GM19351 (cell line): ENCODE measurements at regions not wholly inside any gene's neighbourhood (a gene's known extent, or its start where the extent isn't known, plus 50 kb on each side); places are given as distances from the start of the nearest gene placed in this dataset.
"Not testable (repeated sequence)": the region's sequence is repeated elsewhere in the genome, so short reads cannot be mapped to it uniquely, and the experiment has no call there.

ENCODE experiments used
- ATAC-seq: cut with Tn5 transposase; IDR thresholded peaks from one replicate; pipeline ENCODE4 v1.9.1; 2021; ENCODE audit warnings: mild to moderate bottlenecking, moderate library complexity; ENCODE audit not compliant: unreplicated experiment

DNA sequence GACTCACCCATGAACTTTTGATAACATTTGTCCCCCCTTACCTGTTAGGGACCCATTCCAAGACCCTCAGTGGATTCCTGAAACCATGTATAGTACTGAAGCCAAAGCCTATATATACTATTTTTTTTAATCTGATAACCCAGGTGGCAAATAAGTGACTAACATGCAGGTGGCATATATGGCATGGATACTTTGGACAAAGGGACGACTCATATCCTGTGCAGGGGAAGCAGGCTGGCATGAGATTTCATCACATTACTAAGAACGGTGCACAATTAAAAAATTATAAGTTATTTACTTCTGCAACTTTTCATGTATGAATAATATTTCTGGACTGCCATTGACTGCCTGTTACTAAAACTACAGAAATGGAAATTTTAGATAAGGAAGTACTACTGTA, 880.1 kb upstream of the FBXO33 start:
- ATAC-seq = no peak

DNA sequence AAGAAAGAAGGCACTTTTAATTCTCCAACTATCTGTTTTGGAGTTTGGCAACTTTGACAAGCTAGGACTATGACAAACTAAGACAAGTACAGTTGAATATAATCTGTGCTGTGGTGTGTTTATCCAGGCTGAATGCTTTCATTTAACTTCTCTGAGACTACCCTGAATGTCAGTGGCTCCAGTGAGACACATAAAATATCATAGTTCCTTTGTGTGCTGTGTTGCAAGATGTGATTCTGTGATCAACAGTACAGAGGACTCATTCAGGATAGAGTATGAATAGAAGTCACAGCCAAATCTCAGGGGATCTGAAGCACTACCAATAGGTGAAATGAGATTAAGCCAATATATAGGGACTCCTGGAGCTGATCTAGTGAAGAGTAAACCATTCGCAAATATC, 876.9 kb upstream of the FBXO33 start:
- no peak for ATAC-seq

DNA sequence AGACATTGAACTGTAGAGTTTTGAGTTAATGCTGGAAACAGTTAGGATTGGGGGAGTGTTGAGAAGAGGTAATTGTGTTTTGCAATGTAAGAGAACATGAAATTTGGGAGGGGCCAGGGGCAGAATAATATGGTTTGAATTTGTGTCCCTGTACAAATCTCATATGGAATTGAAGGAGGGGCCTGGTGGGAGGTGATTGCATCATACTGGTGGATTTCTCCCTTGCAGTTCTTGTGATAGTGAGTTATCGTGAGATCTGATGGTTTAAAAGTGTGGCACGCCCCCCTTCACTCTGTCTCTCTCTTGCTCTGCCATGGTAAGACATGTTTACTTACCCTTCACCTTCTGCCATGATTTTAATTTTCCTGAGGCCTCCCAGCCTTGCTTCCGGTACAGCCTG, 876.0 kb upstream of the FBXO33 start:
- no peak for ATAC-seq

DNA sequence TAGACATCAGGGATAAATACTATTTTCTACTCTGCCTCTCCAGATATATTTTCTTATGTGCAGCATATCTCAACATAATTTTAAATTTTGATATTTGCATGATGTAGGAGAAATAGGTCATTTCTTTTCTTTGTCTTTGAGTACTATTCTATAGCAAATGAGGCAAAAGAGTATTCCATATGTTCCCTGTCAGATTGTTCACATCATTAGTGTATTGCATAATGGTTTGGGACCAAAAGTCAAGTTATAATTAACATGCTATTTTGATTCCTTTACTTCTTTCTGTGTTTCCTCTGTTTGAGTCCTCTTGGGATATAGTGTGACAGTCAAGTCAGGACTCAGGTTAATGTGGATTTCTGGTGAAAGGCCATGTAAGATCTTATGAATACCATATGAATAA, 864.6 kb upstream of the FBXO33 start:
- no peak for ATAC-seq

DNA sequence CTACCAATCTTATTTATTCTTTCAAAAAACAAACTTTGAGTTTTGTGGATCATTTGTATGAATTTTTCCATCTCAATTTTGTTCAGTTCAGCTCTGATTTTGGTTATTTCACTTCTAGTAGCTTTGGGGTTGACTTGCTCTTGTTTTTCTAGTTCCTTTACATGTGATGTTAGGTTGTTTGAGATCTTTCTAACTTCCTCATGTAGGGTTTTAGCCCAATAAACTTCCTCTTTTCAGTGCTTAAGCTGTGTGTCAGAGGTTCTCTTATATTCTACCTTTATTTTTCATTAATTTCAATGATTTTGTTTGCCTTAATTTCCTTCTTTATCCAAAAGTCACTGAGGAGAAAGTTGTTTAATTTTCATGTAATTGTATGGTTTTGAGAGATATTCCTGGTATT, 860.4 kb upstream of the FBXO33 start:
- no peak for ATAC-seq

DNA sequence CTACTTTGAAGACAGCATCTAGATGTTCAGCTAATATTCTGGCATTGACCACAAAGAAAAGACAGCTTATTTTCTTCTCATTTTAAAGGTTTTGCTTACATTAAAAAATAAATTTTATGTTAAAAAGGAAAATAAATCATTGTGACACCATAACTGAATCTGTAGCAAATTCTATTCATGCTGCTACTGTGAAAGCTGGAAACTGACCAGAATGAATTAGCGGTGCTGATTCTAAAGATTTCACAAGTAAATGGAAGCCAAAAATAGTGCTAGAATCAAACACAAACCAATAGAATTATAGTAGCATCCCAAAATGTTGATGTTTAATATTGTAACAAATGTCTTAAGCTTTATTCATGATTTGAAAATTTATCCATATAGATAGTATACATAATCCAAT, 850.0 kb upstream of the FBXO33 start:
- ATAC-seq = no peak

DNA sequence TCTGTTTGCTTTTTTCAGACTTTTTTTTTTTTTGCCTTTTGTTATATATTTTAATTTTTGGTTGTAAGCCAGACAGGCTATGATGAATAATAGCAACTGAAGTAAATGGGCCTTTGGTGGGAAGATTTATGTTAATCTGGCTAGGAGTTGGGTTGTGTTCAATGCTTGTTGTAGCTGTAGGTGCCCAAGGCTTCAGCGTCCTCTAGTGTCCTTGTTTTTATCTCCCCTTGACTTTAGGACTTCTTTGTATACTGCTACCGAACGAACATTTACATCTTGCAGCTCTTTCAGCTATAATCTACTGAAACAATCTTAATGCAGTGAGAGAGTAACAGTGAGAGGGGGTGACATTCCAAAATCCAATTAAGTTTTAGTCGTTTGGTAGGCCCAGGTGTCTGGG, 848.4 kb upstream of the FBXO33 start:
- ATAC-seq = no peak

DNA sequence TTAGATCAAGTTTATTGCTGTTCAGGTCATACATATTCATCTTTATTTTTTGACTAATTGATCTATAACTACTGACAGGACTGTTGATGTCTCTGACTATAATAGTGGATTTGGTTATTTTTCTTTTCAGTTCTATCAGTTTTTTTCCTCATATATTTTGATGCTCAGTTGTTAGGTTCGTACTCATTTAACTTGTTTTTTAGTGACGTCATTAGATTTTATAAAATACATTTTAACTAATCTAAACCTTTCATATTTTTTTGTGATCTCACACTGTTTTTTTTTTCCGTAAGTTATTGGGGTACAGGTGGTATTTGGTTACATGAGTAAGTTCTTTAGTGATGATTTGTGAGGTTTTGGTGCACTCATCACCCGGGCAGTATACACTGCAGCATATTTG, 841.2 kb upstream of the FBXO33 start:
- ATAC-seq = no peak

DNA sequence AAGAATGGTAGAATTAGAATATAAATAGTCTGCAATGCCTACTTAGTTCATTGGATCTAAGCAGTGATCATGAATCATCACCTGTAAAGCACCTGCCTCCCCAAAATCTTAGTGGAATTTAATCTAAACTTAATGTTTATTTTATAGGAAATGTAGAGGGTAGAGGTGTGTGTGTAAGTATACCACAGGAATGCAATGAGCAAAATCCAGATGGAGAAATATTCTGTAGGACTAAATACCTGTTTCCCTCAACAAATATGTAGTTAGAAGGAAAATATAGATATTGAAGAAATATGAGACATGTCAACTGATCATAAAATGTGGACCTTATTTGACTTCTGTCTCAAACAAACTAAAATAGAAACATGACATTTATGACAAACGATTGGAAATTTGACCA, 839.2 kb upstream of the FBXO33 start:
- ATAC-seq = no peak

DNA sequence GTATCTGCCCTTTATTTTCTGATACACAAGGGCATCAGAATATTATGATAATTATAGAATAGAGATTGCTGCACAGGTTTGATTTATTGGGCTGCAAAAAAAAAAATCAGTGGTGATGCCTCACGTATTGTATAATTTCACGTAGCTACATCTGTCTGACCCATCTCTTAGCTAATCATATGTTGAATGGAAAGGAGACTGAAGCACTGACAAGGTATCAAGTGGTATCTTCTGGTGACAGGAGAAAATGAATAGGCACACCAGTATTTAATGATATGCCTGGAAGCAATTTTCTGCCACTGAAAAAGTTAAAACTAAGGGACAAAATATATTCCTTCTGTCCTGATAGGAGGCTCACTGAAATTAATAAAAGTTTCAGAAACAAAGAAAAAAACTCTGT, 837.2 kb upstream of the FBXO33 start:
- no peak for ATAC-seq

DNA sequence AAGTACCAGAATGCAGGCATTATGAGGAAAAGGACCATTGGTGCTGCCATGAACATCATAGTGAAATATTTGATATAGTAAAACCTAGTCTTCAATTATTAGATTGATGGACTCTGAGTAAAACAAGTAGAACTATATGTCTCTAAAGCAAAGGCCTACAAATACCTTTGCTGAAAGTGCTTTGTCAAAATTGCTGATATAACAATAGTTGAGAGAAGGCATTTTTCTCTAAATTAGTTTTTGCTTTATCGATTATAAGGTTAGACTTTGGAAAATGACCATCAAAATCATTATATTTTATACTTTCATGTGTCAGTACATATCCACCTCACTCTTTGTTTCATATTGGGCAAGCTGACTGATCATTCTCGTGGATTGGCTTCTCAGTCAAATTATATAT, 836.0 kb upstream of the FBXO33 start:
- ATAC-seq = no peak

DNA sequence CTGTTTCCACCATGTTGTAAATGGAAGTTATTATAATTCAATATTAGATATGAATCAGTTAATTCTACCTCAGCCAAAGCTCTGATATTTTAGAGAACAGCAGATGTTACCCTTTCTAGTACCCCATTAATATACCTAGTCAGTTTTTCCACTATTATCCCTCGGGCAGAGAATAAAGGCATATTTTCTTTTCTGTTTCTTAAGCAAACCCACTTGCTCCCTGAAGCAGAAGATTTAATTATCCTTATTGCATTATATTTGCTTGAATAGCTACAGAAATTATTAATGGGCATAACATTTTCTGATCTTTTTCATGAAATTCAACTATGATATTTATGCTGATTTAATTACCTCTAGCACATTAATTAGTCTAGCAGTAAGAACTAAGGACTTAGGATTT, 832.9 kb upstream of the FBXO33 start:
- ATAC-seq = no peak

DNA sequence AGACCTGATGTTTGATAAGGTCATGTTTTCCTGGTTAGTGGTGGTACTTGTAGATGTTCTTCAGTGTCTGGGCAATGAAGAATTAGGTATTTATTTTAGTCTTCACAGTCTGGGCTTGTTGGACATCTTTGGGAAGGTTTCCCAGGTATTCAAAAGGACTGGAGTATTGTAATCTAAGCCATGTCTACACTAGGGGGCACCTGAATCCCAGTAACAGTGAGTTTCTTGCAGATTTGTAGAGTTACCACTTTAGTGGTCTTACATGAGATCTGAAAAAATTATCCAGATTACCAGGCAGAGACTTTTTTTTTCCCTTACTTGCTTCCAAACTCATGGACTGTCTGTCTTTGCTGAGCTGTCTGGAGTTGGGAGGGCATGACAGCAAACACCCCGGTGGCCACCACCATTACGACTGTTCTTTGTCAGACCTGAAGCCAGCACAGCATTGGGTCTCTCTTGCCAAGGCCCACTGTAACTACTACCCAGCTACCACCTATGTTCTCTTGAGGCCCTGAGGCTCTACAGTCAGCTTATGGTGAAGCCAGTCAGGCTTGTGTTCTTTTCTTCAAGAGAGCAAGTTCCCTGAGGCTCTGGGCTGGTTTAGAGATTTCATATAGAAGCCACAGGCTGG, 820.7 kb upstream of the FBXO33 start:
- no peak for ATAC-seq

DNA sequence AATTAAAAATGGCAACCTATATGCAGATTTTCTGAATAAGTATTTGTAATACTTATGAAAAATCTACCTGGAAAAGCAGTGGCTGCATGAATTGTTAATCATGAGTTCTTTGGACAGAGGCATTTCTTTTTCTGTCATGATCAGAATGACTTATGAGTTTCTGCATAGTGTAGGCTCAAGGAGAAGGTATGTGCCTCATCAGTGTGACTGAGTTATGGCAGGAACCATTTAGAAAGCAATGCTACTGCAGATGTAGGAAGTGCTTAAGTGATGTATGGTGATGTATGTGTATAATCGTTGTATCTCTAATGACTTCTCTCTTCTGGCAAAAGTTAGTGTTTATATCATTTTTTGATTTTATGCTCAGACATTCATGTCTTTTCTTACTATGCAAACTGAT, 816.4 kb upstream of the FBXO33 start:
- ATAC-seq = no peak

DNA sequence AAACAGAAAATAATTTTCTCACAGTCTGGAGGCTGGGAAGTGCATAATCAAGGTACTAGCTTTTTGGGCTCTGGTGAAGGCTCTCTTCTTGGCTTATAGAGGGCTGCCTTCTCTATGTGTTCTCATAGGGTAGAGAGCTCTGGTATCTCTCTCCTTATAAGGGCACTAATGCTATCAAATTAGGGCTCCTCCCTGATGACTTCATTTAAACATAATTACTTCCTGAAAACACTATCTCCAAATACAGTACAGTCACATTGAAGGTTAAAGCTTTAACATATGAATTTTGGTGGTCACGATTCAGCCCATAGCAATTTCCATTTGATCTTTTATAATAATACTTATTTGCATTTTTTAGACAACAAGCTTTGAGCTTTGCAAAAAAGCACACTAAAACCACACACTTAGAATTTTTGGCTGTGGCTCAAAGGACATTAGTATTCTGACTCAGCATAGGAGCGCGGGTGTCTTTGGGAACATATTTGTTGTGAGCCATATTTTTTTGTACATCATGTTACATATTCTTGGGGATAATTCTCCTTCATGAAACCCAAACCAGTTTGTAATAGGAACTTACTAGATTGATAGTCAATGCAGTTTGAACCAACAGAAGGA, 808.1 kb upstream of the FBXO33 start:
- ATAC-seq = no peak

DNA sequence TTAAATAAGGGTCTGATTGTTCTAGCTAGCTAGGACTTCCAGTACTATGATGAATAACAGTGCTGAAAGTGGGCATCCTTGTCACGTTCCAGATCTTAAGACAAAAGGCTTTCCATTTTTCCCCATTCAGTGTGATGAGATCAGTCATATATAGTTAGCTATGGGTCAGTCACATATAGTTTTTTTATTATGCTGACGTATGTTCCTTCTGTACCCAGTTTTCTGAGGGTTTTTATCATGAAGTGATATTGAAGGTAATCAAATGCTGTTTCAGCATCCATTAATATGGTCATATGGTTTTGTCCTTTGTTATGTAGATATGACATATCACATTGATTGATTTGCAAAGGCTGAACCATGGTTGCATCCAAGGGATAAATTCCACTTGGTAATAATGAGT, 800.1 kb upstream of the FBXO33 start:
- no peak for ATAC-seq

DNA sequence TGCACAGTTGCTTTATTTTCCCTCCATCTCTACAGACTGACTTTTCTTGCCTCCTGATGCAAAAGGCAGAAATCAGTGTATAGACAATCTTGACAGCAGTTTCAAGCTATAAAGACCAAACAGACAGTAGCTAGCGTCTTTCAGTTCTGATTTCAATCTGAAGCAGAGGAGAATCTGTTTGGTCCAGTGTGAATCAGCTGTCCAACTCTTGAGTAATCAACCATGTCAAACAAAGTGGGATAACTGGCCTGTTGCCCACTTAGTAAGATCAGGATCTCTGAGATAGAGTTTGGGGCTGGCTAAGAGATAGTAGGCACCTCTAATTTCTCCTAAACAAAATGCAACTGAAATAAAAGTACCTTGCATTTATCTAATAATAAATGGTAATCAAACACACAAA, 797.4 kb upstream of the FBXO33 start:
- ATAC-seq = no peak

DNA sequence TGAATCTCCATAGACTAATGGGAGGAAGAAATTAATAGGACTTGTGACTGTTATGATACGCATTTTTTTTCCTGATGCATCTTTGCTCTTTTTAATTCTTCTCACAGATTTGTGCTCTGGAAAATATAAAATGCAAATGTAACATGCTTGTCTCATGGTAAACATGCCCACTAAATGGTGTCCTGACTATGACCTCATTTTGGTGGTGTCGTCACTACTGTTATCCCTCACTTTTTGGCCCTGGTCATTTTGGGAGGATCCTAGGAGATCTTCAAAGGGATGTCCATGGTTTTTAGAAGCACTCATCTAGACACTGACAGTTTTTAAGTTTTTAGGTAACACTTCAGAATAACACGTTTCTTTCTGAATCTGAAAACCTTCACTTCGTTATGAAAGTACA, 790.8 kb upstream of the FBXO33 start:
- no peak for ATAC-seq

DNA sequence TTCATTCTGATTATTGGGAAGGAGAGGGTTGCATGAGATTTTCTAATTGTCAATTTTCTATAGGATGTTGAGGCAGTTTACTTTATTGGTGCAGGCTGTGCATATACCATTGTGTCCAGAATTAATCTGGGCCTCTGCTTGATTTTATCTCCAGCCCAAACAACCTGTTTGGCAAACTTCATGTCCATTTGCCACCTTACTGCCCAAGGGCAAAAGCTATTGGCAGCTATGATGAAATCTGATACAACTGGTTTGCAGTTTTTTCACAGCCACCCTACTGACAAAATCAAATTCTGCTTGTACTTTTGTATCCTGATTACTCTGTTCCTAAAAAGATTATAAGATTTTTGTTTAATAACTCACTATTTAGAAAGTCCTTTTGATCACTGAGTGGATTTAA, 789.2 kb upstream of the FBXO33 start:
- ATAC-seq = no peak

DNA sequence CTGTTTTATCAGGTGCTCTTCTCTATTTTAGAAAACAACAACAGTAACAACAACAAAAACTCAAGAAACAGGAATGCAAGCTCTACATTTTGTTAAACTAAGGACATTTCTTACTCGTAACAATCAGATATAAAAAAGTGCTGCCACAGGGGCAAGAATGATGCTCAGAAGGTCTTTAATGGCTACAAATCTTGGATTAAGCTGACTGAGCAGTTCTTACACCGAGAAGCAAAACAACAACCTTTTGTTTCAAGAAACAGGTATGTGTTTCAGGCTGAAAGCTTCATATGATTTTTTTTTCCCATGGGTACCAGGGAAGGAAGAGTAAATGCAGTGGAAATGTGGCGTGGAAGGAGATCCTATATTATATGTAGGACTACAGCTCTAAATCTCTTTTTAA, 786.8 kb upstream of the FBXO33 start:
- no peak for ATAC-seq

DNA sequence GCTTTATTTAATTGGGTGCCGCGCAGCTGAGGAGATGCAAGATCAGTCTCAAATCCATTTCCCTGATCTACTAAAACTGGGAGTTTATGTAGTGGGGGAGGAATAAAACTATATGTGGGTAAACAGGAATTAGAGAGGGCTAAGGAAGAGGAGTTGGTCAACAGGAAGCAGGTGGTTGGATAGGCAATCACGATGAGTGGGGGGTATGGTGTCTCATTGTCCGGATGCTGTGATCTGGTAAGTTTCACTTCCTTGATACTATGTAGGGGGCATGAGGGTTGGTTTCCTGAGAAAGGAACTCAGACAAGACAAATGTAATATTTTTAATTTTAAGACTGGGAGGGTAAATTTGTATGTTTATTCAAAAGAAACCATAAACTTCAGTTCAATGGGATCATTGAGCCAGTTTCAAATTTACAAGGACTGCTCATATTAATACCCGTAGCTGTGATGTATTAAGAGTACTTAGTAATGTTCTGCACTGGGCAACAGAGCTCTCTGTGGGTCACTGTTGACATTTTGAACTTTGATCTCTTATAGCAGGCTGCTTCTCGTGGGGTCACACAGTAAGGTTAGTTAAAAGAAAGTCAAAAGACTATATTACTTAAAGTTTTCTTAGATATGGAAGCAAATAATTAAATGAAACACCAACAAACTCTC, 786.2 kb upstream of the FBXO33 start:
- ATAC-seq = no peak

DNA sequence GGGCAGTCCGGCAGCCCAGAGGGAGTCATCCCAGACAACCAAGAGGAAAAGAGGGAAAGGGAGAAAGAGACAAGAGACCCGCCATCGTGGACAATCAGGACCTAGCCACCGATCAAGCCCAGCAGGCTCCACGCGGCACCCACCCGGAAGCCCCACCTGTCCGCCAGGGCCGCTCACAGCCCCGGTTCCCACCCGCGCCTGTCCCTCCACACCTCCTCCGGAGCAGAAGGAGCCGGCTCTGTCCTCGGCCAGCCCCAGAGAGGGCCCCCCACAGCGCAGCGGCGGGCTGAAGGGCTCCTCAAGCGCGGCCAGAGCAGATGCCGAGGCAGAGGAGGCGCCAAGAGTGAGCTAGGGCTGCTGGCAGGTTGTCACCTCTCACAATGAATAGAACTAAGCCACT, 784.7 kb upstream of the FBXO33 start:
- ATAC-seq = no peak

DNA sequence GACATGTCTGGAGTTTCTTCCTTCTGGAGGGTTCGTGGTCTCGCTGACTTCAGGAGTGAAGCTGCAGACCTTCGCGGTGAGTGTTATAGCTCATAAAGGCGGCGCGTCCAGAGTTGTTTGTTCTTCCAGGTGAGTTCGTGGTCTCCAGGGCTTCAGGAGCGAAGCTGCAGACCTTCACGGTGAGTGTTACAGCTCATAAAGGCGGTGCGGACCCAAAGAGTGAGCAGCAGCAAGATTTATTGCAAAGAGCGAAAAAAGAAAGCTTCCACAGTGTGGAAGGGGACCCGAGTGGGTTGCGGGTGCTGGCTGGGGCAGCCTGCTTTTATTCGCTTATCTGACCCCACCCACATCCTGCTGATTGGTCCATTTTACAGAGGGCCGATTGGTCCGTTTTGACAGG, 784.2 kb upstream of the FBXO33 start:
- ATAC-seq = not testable (repeated sequence)
